Epithelial cell of esophagus (primary cell): ENCODE measurements at regions not wholly inside any gene's neighbourhood (a gene's known extent, or its start where the extent isn't known, plus 50 kb on each side); places are given as distances from the start of the nearest gene placed in this dataset.

Experiments
- DNase-seq: peaks from one replicate; pipeline ENCODE4 v3.0.0; 2010; ENCODE audit warnings: low read depth
- H3K4me3 ChIP-seq: 2 replicates; pipeline ENCODE4 v1.5.1; 2011; ENCODE audit warnings: mild to moderate bottlenecking, low read length, control low read depth
- CTCF ChIP-seq: IDR thresholded peaks from 2 replicates; pipeline ENCODE4 v1.5.1; 2011; ENCODE audit warnings: low read depth, mild to moderate bottlenecking, low read length, control low read depth, inconsistent platforms; ENCODE audit not compliant: insufficient read depth; ENCODE audit errors: missing control alignments

- peak; percentile 33 for DNase-seq
- TF ChIP-seq CTCF: no peak
- no peak overlapping the region for H3K4me3 ChIP-seq
Measured at GRCh38 chr5:98397081-98397480, 376.4 kb upstream of the RGMB start.

- no peak for DNase-seq
- TF ChIP-seq CTCF: no peak
- no peak overlapping the region for H3K4me3 ChIP-seq
Measured at GRCh38 chr5:98398465-98398864, 375.0 kb upstream of the RGMB start.

- no peak for TF ChIP-seq CTCF
- no peak overlapping the region for H3K4me3 ChIP-seq
- DNase-seq: no peak
Measured at GRCh38 chr5:98401656-98402055, 371.8 kb upstream of the RGMB start.

GRCh38 chr5:98402130-98402529 is 371.3 kb upstream of the RGMB start:
- DNase-seq: peak; percentile 54
- TF ChIP-seq CTCF: no peak
- H3K4me3 ChIP-seq: no peak overlapping the region

DNA sequence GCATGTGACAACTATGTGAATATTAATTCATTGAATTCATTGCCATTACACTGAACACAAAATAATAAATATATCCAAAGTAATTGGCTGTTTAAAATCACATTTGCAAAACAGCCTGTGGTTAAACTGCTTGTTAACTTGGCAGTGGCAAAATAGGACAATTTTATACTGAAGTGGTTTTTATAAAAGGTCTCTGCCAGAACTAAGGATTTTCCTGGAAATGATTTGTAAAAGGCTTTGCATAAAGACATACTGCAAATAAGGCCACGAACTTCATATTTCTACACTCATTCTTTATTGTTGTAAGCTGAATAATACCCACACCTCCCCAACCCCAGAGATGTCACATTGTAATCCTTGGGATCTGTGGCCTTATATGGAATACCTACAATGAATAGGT is 370.3 kb upstream of the RGMB start:
- DNase-seq: no peak
- TF ChIP-seq CTCF: no peak
- H3K4me3 ChIP-seq: no peak overlapping the region

- peak; percentile 95 for DNase-seq
Measured at GRCh38 chr5:98414938-98415337, 358.5 kb upstream of the RGMB start.

More at GRCh38 chr5:98414938-98415337, 358.5 kb upstream of the RGMB start:
- no peak for TF ChIP-seq CTCF
- H3K4me3 ChIP-seq: no peak overlapping the region
